Neural crest cell (in vitro differentiated cells): ENCODE measurements at regions not wholly inside any gene's neighbourhood (a gene's known extent, or its start where the extent isn't known, plus 50 kb on each side); places are given as distances from the start of the nearest gene placed in this dataset.
A peak's percentile ranks its signal among the peaks of the same experiment; 100 is the strongest.

Source experiments
- DNase-seq: peaks from one replicate; pipeline ENCODE4 v3.0.0; 2021; ENCODE audit warnings: low read depth, mixed read lengths, low spot score
- H3K27ac Mint-ChIP-seq: one replicate; pipeline ENCODE4 v1.8.0; 2021; ENCODE audit warnings: mild to moderate bottlenecking, mixed read lengths; ENCODE audit not compliant: unreplicated experiment
- H3K27me3 Mint-ChIP-seq: 2 replicates; pipeline ENCODE4 v1.8.0; 2021; ENCODE audit warnings: low read depth, mild to moderate bottlenecking, mixed read lengths
- H3K36me3 Mint-ChIP-seq: 2 replicates; pipeline ENCODE4 v1.8.0; 2021; ENCODE audit warnings: low read depth, mild to moderate bottlenecking, mixed read lengths
- H3K4me1 Mint-ChIP-seq: 2 replicates; pipeline ENCODE4 v1.8.0; 2021; ENCODE audit warnings: mixed read lengths
- H3K4me3 Mint-ChIP-seq: one replicate; pipeline ENCODE4 v1.8.0; 2021; ENCODE audit warnings: mild to moderate bottlenecking, mixed read lengths
- H3K9me3 Mint-ChIP-seq: 2 replicates; pipeline ENCODE4 v1.8.0; 2021; ENCODE audit warnings: mixed read lengths
- CTCF ChIP-seq: fragments of 200-600 bp; sonication (generic); conservative IDR thresholded peaks from 2 replicates; pipeline ENCODE4 v1.5.0; 2021; ENCODE audit warnings: antibody characterized with exemption, mild to moderate bottlenecking

- no peak overlapping the region for H3K27ac Mint-ChIP-seq
Measured at GRCh38 chr10:80938903-80939302, 401.2 kb downstream of the SH2D4B start.

GRCh38 chr10:80945264-80945880 lies 407.7 kb downstream of the SH2D4B start:
- TF ChIP-seq CTCF = peak; percentile 64
- Mint-ChIP-seq H3K4me3 (no peak overlapping the region), H3K27me3 (no peaks in the 10 kb centered on the region), H3K36me3 (no peaks in the 10 kb centered on the region), H3K4me1 (no peaks in the 10 kb centered on the region), H3K9me3 (no peaks in the 10 kb centered on the region), H3K27ac (no peak overlapping the region)
- no peak for DNase-seq

More at GRCh38 chr10:80938903-80939302, 401.2 kb downstream of the SH2D4B start:
- no peaks in the 10 kb centered on the region for H3K27me3 Mint-ChIP-seq
- no peaks in the 10 kb centered on the region for H3K36me3 Mint-ChIP-seq
- TF ChIP-seq CTCF = no peak
- H3K9me3 Mint-ChIP-seq = no peaks in the 10 kb centered on the region
- DNase-seq = no peak
- no peaks in the 10 kb centered on the region for H3K4me1 Mint-ChIP-seq
- H3K4me3 Mint-ChIP-seq = no peak overlapping the region

- Mint-ChIP-seq H3K27me3 (no peaks in the 10 kb centered on the region), H3K27ac (no peak overlapping the region), H3K9me3 (no peaks in the 10 kb centered on the region), H3K4me3 (no peak overlapping the region), H3K36me3 (no peaks in the 10 kb centered on the region), H3K4me1 (no peaks in the 10 kb centered on the region)
- no peak for DNase-seq
- TF ChIP-seq CTCF = no peak
Measured at GRCh38 chr10:80946073-80946472, 408.4 kb downstream of the SH2D4B start.

GRCh38 chr10:80946957-80947726 lies 409.4 kb downstream of the SH2D4B start:
- TF ChIP-seq CTCF = no peak
- H3K4me3 Mint-ChIP-seq = no peak overlapping the region
- H3K27me3 Mint-ChIP-seq = no peaks in the 10 kb centered on the region
- no peaks in the 10 kb centered on the region for H3K4me1 Mint-ChIP-seq
- DNase-seq = no peak
- no peaks in the 10 kb centered on the region for H3K36me3 Mint-ChIP-seq
- H3K27ac Mint-ChIP-seq = no peak overlapping the region
- no peaks in the 10 kb centered on the region for H3K9me3 Mint-ChIP-seq

GRCh38 chr10:80949785-80950184 lies 412.1 kb downstream of the SH2D4B start:
- no peak for TF ChIP-seq CTCF
- H3K36me3 Mint-ChIP-seq = no peaks in the 10 kb centered on the region
- DNase-seq = no peak
- H3K27ac Mint-ChIP-seq = no peak overlapping the region
- no peaks in the 10 kb centered on the region for H3K4me1 Mint-ChIP-seq
- H3K9me3 Mint-ChIP-seq = no peaks in the 10 kb centered on the region
- no peak overlapping the region for H3K4me3 Mint-ChIP-seq
- no peaks in the 10 kb centered on the region for H3K27me3 Mint-ChIP-seq
